Amygdala (tissue), 56 donors: ENCODE measurements at regions not wholly inside any gene's neighbourhood (a gene's known extent, or its start where the extent isn't known, plus 50 kb on each side); places are given as distances from the start of the nearest gene placed in this dataset.
"Not testable (repeated sequence)": the region's sequence is repeated elsewhere in the genome, so short reads cannot be mapped to it uniquely, and the experiment has no call there.

ENCODE experiments used
- DNase-seq, 56 donors: peaks; one replicate each; lab custom pipeline; 2025; lab: John Stamatoyannopoulos, UW

DNA sequence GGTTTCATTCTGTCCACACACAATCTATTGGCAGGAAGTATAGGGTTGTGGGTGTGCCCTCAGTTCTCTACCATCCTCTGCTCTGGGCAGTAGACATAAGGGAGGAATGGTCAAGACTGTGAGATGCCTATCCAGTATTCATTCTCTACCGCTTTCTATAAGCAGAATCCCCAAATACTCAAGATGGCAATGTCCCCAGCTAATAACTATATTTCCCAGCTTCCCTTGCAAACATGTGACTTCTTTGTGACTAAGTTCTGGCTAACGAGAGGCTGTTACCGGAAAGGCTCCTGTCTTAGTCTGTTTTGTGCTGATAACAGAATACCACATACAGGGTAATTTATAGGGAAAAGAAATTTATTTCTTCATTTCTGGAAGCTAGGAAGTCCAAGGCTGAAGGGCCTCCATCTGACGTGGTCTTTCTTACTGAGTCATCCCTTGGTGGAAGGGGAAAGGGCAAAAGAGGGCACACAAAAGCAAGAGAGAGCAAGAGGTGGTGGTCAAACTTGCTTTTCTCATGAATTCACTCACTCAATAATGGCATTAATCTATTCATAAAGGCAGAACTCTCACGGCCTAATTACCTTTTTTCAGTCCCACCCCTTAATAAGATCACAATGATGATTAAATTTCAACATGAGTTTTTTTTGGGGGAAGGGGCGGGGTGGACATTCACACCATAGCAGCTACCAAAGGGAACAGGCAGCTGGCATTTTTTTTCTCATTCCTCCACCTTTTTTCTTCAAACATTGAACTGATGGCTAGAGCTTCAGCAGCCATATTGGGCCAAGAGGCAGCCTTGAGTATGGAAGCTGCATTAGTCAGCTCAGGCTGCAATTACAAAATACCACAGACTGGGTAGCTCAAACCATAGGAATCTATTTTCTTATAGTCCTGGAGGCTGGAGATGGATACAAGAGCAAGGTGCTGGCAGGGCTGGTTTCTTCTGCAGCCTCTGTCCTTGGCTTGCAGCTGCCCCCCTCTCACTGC lies 109.7 kb upstream of the OR9Q1 start:
- DNase-seq: no peak

DNA sequence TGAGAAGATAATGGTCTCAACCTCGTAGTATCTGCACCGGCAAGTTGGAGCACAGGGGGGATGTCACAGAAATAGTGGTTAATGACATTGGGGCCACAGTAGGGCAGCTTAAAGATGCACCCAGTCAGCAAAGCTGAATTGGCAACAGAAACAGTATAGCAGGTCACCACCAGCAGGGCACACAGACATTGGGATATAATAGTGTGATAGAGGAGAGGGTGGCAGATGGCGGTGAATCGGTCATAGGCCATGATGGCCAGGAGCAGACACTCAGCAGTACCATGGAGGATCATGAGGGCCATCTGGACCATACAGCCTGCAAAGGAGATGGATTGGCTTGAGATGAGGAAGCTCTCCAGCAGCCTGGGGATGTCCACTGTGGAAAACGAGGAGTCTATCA lies 106.0 kb upstream of the OR9Q1 start:
- DNase-seq: no peak

DNA sequence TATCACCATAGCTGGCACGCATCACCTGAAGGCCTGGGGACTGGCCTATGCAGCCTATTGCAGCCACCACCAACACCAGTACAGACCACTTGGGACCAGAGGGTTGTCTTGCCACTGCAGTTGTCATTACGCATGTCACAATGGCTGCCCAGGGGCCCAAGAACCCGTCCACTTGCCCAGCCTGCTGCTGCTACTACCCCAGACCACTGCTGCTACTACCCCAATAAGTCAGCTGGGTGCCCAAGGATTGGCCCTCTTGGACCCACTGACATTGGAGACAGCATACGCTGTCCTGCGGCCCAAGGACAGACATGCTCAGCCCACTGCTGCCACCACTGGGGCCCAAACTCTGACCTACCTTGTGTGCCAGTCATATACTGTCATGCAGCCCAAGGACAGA lies 102.7 kb upstream of the OR9Q1 start:
- no peak for DNase-seq

DNA sequence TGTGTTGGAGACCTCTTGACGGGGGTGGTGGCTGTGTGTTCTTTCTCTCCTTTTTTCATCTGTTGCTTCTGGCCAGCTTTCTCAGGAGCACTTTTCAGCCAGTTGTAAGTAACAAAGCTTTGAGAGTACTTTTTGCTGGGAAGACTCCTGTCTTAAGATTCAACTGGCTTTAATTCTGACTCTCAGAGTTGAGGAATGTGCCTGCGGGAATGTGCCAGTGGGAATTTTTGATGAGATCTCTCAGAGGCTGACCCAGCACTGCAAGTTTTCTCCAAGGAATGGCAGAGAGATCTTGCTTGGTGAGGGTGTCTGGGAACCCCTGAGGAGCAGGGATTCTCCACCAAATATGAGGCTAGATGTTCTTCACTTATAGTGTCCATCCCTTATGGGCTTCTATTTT lies 91.6 kb upstream of the OR9Q1 start:
- no peak for DNase-seq

DNA sequence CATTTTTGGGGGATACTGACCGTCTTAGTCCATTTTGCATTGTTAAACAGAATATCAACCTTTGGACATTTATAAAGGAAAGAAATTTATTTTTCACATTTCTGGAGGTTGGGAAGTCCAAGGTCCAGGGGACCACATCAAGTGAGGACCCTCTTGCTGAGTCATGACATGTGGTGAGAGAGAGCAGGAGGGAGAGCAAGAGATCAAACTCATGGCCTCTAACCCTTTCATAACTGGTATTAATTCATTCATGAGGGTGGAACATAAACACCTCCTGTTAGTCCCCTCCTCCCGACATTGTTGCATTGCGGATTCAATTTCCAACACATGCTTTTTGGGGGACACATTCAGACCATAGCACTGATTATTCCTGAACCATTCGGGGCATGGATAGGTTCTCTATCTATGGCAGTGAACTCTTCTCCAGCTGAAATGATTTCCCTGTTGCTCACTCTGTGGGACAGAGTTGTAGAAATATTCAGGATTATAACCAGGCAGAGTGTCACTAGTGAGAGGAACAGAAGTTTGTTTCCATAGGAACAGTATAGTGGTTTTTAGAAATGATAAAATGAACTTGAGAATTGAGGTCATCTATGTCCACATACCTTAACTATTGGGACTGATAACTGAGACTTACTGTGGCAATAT lies 88.2 kb upstream of the OR9Q1 start:
- no peak for DNase-seq

DNA sequence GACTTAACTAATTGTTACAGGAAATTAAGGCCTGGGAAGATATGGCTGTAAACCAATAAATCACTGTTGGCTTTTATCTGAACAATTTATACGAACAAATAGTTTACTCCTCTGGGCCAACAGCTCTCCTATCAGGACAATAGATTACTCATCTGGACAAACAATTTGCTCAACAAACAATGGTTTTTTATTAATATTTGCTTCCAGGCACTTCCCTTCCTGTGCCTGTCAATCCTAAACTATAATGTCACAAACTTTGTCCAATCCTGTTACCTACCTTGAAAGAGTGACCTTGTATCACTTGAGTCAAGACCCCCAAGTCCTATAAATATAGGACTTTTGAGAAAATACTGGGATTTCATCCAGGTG lies 87.6 kb upstream of the OR9Q1 start:
- no peak for DNase-seq

DNA sequence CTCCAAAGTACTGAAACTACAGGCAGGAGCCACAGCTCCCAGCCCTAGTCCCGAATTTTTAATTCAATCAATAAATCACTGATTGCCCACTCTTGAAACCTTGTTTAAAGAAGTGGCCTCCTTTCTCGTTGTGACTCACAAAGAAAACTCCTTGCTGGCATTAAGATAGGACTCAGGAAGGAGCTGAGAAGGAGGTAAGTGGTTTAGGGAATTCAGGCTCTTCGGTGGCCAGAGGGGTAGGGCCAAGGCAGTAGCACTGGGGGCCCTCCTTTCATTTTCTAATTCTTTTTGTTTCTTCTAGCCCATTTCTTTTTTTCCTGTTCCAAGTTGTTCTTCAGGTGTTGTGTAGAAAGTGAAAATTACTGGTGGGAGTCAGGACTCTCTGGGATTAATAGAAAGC lies 86.2 kb upstream of the OR9Q1 start:
- no peak for DNase-seq

DNA sequence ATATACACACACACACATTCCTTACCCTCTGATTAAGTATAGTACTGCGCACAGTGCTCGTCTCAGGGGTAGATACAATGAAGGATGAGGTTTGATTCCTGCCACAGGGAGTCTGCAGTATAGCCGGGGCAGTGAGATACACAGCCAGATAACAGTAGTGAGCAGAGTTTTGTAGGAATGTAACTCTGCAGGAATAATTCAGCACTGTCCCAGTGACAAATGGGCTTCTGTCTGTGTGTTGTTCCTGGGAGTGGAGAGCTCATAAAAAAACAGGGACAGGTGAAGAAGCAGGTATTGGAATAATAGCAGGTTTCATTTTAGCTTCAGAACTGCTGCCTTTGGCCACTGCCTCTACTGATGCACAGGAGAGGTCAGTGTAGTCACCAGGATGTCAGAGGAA lies 85.3 kb upstream of the OR9Q1 start:
- DNase-seq: no peak

DNA sequence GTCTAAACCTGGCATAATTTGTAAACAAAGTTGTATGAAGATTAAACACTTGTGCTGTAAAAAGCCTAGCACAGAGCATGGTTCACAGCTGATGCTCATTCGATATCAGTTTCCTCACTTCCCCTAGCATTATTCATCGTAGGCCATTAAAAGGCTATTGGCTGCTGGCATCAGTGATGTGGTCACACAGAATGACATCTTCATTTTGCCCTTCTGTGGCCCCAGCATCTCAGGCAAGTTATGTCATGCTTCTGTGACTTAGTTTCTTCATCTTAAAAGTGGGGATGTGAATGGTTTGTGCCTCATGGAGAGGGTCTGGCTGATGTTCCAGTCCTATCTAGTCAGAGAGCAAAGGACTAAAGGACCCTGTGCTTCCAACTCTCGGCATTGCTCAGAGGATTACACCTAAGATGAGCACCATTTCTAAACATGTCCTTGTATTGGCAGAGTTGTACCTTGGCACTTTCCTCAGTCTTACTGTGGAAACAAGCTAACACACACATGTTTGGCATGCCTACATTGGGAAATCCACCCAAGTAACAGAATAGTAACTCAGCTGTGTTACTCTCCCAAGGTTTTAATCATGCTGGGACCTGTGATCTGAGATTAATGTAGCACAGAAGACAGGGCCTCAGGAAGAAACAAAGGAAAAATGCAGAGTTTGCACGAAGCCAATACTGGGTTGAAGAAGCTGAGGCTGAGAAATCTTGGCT lies 83.5 kb upstream of the OR9Q1 start:
- no peak for DNase-seq

DNA sequence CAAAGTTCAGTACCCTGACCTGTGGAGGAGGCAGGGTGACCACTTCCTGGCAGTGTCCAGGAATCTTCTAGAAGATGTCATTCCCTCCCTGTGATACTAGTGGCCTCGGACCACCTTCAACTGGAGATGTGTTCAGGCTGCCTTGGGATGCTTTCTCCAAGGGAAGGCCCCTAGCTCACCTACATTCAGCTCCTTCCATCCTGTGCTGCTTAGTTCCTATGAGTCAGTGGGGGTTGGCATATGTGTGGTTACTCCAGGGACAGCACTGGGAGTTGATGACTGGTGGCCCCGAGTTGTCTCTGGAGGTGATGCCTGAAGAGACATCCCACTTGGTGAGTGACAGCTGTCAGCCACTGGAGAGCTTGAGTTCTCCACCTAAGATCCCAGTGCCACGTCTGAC lies 81.8 kb upstream of the OR9Q1 start:
- DNase-seq: no peak

DNA sequence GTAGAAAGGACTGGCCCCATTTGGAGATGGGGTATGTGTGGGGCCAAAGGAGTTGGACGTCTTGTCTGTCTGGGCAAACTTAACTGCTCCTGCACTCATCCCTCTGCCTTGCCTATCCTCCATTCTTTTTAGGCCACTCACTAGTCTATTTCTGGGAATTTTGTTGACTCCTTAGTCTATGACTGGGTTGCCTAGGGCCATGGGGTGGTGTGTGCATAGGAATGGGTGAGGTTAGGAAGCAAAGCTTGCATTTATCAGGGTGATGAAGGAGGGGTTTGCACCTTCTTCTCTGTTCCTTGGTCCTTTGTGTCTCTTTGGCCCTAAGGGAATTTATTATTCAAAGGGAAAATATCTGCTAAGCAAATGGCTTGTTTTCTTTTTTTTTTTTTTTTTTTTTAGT lies 80.9 kb upstream of the OR9Q1 start:
- no peak for DNase-seq

DNA sequence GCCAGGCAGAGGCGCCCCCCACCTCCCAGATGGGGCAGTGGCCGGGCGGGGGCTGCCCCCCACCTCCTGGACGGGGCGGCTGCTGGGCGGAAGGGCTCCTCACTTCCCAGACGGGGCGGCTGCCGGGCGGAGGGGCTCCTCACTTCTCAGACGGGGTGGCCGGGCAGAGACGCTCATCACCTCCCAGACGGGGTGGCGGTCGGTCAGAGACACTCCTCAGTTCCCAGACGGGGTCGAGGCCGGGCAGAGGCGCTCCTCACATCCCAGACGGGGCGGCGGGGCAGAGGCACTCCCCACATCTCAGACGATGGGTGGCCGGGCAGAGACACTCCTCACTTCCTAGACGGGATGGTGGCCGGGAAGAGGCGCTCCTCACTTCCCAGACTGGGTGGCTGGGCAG lies 79.9 kb upstream of the OR9Q1 start:
- not testable (repeated sequence) for DNase-seq

DNA sequence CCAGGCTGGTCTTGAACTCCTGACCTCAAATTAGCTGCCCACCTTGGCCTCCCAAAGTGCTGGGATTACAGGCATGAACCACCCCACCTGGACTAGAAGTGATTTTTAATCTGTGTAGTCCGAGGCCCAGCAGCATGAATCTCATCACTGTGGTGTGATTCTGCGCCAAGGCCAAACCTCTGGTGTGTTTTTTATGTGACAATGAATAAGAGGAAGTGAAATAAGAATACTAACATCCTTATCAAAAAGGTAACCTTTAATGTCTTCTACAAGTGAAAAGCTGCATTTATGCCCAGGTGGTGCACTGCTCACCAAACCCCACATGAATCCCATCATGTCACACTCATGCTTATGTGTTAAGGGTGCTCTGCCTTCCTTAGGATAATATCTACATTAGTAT lies 77.1 kb upstream of the OR9Q1 start:
- DNase-seq: no peak

DNA sequence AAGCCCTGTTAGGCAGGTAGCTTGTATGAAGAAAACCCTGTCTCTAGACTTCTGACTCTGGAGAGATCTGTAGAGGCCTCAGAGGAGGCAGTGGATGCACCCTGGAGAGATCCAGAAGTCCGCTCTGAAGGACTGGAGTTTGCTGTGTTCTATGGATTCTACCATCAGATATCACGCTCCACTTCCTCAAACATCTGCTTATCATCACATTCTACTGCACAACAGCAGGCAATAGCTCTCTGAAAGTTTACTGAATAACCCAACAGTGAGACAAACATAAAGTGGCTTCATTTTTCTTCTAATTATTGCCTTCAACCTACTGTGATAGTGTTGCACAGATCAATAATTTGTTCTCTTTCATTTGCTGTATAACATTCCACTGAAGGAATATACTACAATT lies 59.0 kb upstream of the OR9Q1 start:
- DNase-seq: no peak

DNA sequence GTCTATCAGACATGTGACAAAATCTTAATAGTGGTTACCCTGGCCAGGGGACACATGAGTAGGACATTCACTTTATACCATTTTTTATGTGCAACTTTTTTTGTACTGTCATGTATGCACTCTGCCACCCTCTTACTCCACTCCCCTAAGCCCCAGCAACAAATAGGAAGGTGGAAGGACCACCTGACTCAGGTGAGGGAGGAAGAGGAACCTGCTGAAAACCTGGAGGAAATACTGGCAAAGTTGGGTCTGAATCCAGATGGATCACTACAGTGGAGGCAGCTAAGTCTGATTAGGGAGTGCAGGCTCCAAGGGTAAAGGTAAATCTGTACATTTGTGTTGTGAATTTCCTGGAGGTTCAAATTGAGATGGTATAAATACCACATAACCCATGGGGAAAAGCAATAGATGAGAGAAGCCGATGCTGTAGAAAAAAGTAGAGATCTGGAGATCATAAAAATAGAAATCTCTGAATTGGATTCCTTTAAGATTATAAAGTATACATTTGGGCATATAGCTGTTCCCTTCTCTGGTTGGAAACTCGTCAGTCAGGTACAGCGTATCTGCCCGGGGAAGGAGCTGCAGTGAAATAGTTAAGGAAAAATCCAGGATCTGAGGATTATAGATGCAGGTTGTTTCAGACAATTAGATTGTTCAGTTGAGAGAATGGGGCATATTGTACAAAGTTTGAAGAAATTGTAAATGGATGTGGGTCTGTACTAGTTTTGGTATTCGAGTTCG lies 52.2 kb upstream of the OR9Q1 start:
- DNase-seq: no peak

DNA sequence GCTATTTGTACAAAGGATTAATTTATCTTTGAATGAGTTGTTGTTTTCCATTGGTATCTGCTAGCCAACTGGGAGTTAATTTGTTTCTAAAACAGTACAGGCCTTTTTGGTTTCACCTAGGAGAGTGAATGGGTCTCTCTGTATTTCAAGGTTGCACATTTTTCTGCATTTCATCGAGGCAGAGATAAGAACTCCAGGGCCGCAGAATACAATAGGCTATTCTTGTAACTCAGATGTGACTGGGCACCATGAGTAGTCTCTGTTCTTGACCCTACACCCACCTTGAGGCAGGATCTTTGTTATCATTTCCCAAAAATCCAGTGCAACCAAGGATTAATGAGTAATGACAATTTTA lies 51.7 kb upstream of the OR9Q1 start:
- DNase-seq: no peak
